ENCODE measurements at regions not wholly inside any gene's neighbourhood (a gene's known extent, or its start where the extent isn't known, plus 50 kb on each side); places are given as distances from the start of the nearest gene placed in this dataset.
A peak's percentile ranks its signal among the peaks of the same experiment; 100 is the strongest.

DNA sequence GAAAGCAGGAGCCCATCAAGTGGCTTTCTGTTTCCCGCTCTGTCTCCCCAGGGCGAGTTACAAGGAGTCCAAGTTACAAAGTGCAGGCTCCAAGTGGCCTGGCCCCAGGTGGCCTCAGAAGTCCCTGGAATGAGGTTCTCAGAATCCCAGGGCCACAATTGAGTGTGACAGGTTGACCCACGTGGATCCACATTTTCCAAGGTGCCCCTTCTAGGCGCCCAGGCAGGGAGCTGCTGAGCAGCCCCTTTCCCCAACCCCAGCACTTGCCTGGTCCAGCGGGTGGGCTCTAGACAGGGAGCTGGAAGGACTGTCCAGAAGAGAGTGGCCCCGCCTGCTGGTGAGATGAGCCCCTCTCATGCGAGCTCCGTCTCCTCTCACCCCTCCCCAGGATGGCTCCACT lies 253.4 kb downstream of the CYP26B1 start:
- Mint-ChIP-seq H3K9me3 (no peaks in the 10 kb centered on the region), H3K27ac (no peak overlapping the region), H3K4me3 (no peak overlapping the region), H3K27me3 (peaks cover 44% of the 10 kb centered on the region), H3K4me1 (no peaks in the 10 kb centered on the region)
- ATAC-seq (no peak), DNase-seq (no peak)

DNA sequence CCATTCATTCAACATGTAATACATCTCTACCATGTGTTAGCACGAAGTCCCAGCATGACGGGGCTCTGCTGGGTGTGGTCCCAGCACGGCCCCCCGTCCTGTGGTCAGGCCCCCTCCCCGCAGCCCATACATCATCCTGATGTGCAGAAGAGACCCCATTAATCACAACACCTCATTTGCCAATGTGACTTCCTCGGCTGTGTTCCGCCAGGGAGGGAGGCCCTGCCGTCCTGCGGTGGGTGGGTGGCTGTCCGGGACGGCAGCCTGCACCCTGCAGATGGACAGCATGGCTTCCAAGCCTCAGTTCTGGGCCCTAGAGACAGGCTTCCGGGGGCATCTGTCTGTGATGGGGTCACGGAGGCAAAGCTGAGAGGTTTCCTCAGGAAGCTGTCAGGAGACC lies 254.0 kb downstream of the CYP26B1 start:
- peaks cover 37% of the 10 kb centered on the region for H3K27me3 Mint-ChIP-seq
- H3K27ac Mint-ChIP-seq: no peak overlapping the region
- ATAC-seq: no peak
- H3K4me3 Mint-ChIP-seq: no peak overlapping the region
- DNase-seq: no peak
- H3K4me1 Mint-ChIP-seq: no peaks in the 10 kb centered on the region
- no peaks in the 10 kb centered on the region for H3K9me3 Mint-ChIP-seq

DNA sequence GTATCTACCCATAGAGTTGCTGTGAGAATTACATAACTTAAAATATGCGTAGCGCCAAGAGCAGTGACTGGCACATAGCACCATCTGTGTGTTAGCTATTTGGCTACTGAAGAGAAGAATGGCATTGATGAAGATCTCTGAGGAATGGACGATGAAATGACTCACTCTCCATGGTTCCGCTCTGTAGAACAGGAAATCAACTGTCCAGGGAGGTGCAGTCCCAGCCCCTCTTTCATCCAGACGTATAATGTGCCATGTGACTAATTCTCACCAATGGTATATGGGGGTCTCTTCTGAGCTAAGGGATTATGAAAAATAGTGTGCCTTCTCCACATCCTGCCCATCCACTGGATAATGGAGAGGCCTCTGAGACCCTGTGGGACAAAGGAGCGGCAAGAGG lies 254.8 kb downstream of the CYP26B1 start:
- no peaks in the 10 kb centered on the region for H3K9me3 Mint-ChIP-seq
- ATAC-seq (no peak), DNase-seq (no peak)
- no peak overlapping the region for H3K4me3 Mint-ChIP-seq
- no peak overlapping the region for H3K27ac Mint-ChIP-seq
- H3K27me3 Mint-ChIP-seq: peaks cover 30% of the 10 kb centered on the region
- no peaks in the 10 kb centered on the region for H3K4me1 Mint-ChIP-seq

DNA sequence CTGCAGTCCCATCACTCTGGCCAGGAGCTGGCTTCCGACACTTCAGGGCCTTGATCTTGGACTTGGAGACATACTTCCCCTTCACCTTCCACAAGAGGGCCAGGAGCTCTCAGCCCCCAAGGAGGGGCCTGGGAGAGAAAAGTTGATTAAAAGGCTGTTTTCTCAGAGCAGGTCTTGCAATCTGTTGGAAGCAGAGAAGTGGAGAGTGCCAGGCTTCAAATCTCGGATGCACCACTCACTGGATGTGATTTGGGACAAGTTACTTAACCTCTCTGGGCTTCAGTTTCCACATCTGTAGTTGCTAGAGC lies 255.3 kb downstream of the CYP26B1 start:
- Mint-ChIP-seq H3K9me3 (no peaks in the 10 kb centered on the region), H3K27ac (no peak overlapping the region), H3K27me3 (peaks cover 25% of the 10 kb centered on the region), H3K4me1 (no peaks in the 10 kb centered on the region), H3K4me3 (no peak overlapping the region)
- DNase-seq: no peak
- no peak for ATAC-seq

DNA sequence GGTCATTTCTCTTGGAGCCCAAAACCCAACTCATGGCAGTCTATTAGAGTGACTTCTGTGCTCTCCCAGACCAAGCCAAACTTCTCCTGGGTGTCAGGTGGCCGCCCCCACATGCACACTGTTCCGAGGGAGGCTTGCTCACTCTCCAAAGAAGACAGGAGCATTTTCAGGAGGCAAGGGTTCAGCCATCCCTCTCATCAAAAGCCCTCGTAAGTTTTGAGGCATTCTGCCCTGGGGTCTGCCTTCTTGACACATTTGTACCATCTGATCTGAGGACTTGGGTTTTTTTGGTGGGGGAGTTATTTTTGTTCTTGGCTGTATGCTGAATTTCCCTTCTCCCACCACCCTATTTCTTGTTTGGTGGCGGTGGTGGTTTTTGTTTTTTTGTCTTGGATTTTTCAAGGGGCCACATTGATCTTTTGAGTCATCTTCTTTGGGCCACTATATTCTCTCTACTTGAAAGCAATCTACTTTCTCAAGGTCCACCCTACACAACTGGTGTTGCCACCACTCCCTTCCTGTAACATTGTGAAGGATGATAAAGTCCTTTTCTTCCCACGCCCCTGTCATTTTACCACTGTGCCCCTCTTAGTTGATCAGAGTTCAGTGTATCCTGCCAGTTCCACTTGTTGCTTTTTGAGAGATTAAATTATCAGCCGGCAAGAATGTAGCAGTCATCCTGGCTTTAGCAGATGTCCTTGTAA lies 255.8 kb downstream of the CYP26B1 start:
- Mint-ChIP-seq H3K27ac (no peak overlapping the region), H3K9me3 (no peaks in the 10 kb centered on the region), H3K4me3 (no peak overlapping the region), H3K27me3 (peaks cover 25% of the 10 kb centered on the region), H3K4me1 (no peaks in the 10 kb centered on the region)
- no peak for ATAC-seq
- no peak for DNase-seq

DNA sequence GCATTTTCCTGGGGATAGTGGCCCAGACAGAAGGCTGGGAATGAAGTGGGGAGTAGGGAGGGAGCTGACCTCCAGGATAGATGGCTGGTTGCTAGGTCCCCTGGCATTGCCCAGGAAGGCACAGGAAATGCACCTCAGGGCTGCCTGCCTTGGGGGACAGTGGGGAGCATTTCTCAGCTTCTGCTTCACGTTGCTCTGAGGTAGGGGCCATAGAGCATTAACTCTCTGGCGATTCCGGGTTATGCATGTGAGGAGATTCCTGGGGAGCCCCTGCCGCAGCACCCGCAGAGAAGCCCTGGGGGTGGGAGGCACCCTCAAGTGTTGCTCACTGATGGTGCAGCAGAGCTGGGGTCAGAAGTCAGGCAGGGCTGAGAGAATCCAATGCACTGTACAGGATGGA lies 256.5 kb downstream of the CYP26B1 start:
- no peak for ATAC-seq
- Mint-ChIP-seq H3K27ac (no peak overlapping the region), H3K4me3 (no peak overlapping the region), H3K9me3 (no peaks in the 10 kb centered on the region), H3K4me1 (no peaks in the 10 kb centered on the region), H3K27me3 (peaks cover 25% of the 10 kb centered on the region)
- no peak for DNase-seq

DNA sequence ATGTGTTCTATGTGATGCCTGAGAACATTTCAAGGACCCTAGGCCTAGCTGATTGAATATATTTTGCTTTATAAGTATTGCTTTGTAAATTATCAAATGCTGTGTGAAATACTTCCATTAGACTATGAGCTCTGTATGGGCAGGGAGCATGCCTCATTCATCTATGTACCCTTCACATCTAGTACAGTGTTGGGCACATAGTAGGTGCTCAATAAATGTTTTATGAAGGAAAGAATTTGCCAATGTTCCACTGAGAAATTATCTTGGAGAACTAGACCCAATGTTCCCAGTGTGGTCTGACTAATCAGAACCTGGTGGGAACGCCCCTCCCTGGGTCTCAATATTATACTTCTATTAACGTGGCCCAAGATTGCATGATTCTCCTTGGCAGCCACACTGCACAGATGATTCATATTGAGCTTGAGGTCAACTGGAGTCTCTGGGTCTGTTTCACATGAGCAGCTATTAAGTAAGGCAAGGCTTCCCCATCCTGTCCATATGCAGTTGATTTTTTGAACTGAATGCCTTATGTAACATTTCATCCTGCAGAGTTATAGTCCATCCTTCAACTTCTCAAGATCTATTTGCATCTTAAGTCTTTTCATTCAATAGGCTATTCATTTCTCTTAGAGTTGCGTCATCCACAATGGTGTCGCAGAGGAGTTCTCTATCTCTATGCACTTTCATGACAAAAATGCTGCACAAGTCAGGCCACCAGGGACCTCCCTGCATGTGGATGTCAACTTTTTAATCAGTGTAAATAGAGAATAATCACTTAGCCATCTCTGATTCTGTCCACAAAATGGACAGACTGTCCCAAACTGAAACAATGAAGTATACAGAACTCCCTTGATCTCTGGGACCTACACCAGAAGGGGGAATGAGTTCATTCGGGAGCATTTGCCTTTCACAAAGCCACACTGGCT lies 257.6 kb downstream of the CYP26B1 start:
- H3K9me3 Mint-ChIP-seq: no peaks in the 10 kb centered on the region
- no peaks in the 10 kb centered on the region for H3K4me1 Mint-ChIP-seq
- no peak for ATAC-seq
- no peak for DNase-seq
- H3K27me3 Mint-ChIP-seq: peaks cover 25% of the 10 kb centered on the region
- H3K4me3 Mint-ChIP-seq: no peak overlapping the region
- no peak overlapping the region for H3K27ac Mint-ChIP-seq

DNA sequence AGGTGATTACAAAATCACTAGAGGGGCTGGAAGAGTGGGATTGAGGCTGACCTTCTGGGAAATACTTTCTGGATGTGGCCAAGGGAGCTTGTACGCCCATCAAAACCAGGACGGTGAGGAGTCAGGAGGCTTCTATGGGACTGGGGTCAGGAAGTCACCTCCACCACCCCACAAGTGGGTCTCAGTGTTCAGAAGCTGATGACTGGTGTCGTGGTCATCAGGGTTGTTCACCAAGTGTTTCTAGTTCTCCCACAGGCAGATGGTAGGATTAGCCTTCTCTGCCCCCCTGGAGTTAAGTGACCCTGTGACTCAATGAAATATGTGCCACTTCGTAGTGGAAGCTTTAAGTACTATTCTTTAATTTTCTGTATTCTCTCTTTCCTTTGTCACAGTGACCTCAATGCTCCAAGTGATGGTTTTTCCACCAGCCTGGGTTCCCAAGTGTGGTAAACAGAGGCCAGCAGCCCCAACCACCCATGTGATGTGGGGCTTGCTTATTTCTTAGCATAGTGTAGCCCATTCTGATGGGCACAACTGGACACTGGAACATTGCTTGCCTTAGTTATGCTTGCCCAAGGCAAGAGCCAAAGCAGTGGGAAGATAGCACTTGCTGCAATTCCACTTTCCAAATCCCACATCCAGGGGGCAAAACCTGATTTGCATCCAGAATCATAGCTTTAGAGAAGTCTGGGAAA lies 258.8 kb downstream of the CYP26B1 start:
- no peaks in the 10 kb centered on the region for H3K9me3 Mint-ChIP-seq
- peaks cover 25% of the 10 kb centered on the region for H3K27me3 Mint-ChIP-seq
- no peak overlapping the region for H3K4me3 Mint-ChIP-seq
- no peaks in the 10 kb centered on the region for H3K4me1 Mint-ChIP-seq
- ATAC-seq (no peak), DNase-seq (no peak)
- no peak overlapping the region for H3K27ac Mint-ChIP-seq

DNA sequence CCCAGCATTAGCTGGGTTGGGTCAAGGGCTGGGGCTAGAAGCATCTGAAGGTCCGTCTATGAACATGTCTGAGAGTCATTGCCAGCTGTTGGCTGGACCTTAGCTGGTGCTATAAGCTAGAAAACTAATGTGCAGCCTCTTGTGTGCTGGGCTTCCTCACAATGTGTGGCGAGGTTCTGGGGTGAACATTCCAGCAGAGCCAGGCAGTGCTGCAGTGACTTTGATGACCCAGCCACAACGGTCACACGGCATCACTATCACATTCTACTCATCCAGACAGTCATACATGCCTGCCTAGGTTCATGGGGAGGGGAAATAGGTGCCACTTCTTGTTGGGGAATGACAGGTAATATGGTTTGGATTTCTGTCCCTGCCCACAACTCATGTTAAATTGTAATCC lies 260.5 kb downstream of the CYP26B1 start:
- DNase-seq: no peak

DNA sequence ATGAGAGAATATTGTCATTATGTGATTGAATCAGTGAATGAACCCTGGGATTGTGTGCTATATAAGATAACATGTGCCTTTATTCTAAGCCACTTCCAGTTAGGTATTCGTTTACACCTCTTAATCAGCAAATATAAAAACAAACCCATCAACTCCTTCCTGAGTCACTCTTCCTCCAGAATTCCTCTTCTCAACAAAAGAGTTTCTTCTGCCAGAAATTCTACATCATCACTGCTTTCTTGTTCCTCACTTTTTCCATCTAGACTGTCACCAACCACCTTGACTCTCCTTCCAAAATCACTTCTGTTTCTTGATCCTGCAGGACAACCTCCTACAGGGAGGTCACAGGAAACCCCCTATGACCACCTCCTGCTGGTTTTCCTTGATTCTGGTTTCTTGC lies 261.4 kb downstream of the CYP26B1 start:
- Mint-ChIP-seq H3K27me3 (peaks cover 17% of the 10 kb centered on the region), H3K4me3 (no peak overlapping the region), H3K4me1 (no peaks in the 10 kb centered on the region), H3K27ac (no peak overlapping the region), H3K9me3 (no peaks in the 10 kb centered on the region)
- ATAC-seq: no peak
- no peak for DNase-seq

More for the DNA sequence above, 260.5 kb downstream of the CYP26B1 start:
- Mint-ChIP-seq H3K9me3 (no peaks in the 10 kb centered on the region), H3K27ac (no peak overlapping the region), H3K4me3 (no peak overlapping the region), H3K27me3 (peaks cover 25% of the 10 kb centered on the region), H3K4me1 (no peaks in the 10 kb centered on the region)
- ATAC-seq: no peak

DNA sequence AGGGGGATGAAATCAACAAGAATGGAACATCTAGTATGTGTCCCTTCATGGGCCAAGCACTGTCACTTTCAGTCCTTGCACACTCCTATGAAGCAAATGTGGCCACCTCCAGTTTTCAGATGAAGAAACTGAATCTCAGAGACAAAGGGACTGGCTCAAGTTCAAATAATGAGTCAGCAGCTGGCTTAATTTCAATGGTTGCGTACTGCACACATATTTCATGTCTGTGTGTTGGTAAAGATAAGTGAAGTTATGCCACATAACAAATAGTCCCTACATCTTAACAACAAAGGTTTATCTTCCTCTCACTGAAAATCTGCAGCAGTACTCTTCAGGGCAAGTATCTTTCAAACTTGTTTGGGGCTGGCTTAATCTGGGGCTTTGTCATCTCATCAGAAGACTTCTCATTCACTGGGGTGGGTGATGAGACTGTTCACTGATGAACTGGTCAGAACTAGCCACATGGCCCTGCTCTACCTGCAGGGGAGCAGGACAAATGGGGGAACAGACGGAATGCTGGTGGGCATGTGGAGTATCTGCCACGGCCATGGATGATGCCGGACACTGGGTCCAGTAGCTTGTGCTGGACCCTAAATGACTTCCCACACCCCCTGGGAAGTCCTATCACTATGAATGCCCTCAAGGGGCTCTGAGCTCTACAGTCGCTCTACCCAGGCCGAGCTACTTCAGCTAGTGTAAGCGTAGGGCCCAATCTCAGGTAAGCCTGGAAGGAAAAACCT lies 263.2 kb downstream of the CYP26B1 start:
- DNase-seq: no peak
- no peaks in the 10 kb centered on the region for H3K4me1 Mint-ChIP-seq
- H3K27ac Mint-ChIP-seq: no peak overlapping the region
- ATAC-seq: no peak
- peaks cover 9% of the 10 kb centered on the region for H3K27me3 Mint-ChIP-seq
- no peaks in the 10 kb centered on the region for H3K9me3 Mint-ChIP-seq
- H3K4me3 Mint-ChIP-seq: no peak overlapping the region

DNA sequence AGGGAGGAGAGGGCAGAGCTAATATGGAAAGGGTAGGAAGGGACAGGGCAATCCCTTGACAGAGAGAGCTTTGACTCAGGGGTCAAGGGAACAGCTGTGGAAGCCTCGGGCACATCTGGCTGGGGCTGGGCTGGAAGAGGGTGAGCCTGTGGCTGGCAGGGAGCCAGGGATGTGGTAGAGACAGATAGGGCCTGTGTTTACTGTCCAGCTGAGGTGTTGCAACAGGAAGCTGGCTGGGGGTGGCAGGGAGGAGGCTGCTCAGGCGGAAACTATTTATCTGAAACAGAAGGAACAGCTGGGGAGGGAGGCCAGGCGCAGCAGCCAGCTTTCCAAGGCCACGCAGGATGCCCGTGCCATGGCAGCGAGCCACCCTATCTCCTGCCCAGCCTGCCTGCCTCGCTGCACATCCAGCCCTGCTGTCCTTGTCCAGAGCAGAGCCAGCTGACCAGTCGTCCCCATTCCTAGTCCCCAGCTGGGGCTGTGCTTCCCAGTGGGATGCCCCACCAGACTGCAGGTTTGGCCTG lies 264.7 kb downstream of the CYP26B1 start:
- H3K4me3 Mint-ChIP-seq: no peak overlapping the region
- H3K4me1 Mint-ChIP-seq: no peaks in the 10 kb centered on the region
- no peaks in the 10 kb centered on the region for H3K9me3 Mint-ChIP-seq
- no peak for ATAC-seq
- no peak for DNase-seq
- peaks cover 9% of the 10 kb centered on the region for H3K27me3 Mint-ChIP-seq
- no peak overlapping the region for H3K27ac Mint-ChIP-seq

DNA sequence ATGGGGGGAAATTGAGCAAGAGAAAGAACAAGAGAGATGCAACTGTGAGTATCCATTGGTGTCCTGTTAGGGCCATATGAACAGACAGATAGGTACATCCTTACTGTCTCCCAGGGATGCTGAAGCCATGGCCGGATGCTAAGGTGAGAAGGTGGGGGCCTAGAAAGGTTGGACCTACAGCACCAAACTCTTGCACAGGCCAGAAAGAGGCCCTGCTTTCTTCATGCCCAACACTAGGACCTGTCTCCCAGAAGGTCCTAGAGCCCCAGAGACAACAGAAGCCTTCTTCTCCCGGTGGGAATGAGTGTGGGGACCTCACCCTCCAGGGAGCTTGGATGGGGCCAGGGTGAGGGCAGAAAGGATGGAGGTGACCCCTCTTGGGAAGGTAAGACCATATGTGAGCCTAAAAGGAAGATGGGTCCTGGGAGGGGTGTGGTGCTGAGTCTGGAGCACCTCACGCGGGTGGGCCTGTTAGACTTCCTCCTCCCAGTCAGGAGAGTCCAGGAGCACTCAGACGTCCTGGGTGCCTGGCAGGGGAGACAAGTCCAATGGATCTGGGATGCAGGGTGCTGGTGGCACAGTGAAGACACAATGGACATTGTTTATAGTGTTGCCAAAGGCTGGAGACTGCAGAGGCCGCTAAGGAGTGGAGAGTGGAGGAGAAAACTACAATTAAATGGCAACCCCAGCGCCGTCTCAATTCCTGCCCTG lies 265.3 kb downstream of the CYP26B1 start:
- no peaks in the 10 kb centered on the region for H3K9me3 Mint-ChIP-seq
- no peaks in the 10 kb centered on the region for H3K4me1 Mint-ChIP-seq
- peaks cover 9% of the 10 kb centered on the region for H3K27me3 Mint-ChIP-seq
- H3K4me3 Mint-ChIP-seq: no peak overlapping the region
- ATAC-seq: no peak
- H3K27ac Mint-ChIP-seq: no peak overlapping the region
- DNase-seq: no peak

DNA sequence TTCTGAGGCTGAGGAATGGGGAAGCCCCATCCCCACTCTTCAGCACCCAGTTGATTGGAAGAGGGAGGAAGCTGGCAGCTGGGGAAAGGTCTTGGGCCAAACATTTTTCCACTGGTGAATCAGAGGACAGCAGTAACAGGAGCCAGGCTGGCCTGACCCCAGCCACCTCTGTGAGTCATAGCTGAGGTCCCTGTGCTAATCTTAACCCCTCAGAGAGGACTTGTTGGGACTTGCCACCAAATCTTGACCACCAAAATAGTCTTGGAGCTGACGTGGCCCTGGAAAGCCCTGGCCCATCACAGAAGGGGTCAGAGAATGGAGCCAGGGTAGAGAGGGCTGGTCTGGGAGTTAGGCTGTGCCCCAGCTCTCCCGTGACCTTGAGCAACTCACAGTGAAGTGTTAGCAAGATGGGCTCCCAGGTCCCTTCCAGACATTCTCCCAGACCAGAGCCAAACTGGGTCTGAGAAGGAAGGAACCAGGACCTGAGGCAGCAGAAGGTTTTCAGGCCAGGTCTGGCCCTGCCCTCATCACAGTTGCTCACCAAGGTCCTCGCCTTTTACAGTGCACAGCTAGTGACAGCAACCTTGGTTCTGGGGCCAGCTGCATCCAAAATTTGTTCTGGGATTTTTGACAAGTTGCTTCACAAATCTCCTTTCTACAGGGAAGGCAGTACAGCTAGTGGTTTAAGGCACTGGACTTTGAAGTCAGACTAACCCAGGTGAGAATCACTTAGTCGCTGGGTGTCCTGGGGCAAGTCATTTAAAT lies 266.6 kb downstream of the CYP26B1 start:
- Mint-ChIP-seq H3K9me3 (no peaks in the 10 kb centered on the region), H3K27me3 (peaks cover 9% of the 10 kb centered on the region), H3K27ac (no peak overlapping the region), H3K4me3 (no peak overlapping the region), H3K4me1 (no peaks in the 10 kb centered on the region)
- ATAC-seq (peak; percentile 16), DNase-seq (no peak)
